SK-N-SH treated with all-trans-retinoic acid at 6 μM for 48 hours (cell line): ENCODE measurements at regions not wholly inside any gene's neighbourhood (a gene's known extent, or its start where the extent isn't known, plus 50 kb on each side); places are given as distances from the start of the nearest gene placed in this dataset.
"Not testable (repeated sequence)": the region's sequence is repeated elsewhere in the genome, so short reads cannot be mapped to it uniquely, and the experiment has no call there.

Source experiments
- OSR1 ChIP-seq: fragments of 250-450 bp; sonication (Bioruptor Pico); IDR thresholded peaks from 2 replicates; pipeline ENCODE4 v1.8.0; 2022; ENCODE audit warnings: moderate library complexity, mild to moderate bottlenecking, inconsistent platforms
- PPARA ChIP-seq: fragments of 250-450 bp; sonication (Bioruptor Pico); IDR thresholded peaks from 2 replicates; pipeline ENCODE4 v1.5.0; 2020; ENCODE audit warnings: mild to moderate bottlenecking, borderline replicate concordance
- TF ChIP-seq, protein P1 (sequence below): fragments of 250-450 bp; sonication (Bioruptor Pico); IDR thresholded peaks from 2 replicates; pipeline ENCODE4 v1.8.0; 2020; ENCODE audit warnings: mild to moderate bottlenecking, moderate library complexity, borderline replicate concordance
- TF ChIP-seq, protein P2 (sequence below): fragments of 250-450 bp; sonication (Bioruptor Pico); IDR thresholded peaks from 2 replicates; pipeline ENCODE4 v1.8.0; 2021; ENCODE audit warnings: low read depth, mild to moderate bottlenecking, moderate library complexity, borderline replicate concordance
- TF ChIP-seq, protein P3 (sequence below): fragments of 250-450 bp; sonication (Bioruptor Pico); IDR thresholded peaks from 2 replicates; pipeline ENCODE4 v1.5.1; 2020; ENCODE audit warnings: low read depth, mild to moderate bottlenecking, moderate library complexity

DNA sequence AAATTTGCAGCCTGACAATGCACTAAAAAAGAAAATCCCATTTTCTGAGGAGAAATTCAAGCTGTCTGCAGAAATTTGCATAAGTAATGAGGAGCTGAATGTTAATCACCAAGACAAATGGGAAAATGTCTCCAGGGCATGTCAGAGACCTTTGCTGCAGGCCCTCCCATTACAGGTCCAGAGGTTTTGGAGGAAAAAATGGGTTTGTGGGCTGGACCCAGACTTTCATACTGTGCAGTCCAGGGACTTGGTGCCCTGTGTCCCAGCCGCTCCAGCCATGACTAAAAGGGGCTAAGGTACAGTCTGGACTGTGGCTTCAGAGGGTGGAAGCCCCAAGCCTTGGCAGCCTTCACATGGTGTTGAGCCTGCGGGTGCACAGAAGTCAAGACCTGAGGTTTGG lies 209.8 kb upstream of the PRICKLE2 start:
- TF ChIP-seq, protein P1, sequence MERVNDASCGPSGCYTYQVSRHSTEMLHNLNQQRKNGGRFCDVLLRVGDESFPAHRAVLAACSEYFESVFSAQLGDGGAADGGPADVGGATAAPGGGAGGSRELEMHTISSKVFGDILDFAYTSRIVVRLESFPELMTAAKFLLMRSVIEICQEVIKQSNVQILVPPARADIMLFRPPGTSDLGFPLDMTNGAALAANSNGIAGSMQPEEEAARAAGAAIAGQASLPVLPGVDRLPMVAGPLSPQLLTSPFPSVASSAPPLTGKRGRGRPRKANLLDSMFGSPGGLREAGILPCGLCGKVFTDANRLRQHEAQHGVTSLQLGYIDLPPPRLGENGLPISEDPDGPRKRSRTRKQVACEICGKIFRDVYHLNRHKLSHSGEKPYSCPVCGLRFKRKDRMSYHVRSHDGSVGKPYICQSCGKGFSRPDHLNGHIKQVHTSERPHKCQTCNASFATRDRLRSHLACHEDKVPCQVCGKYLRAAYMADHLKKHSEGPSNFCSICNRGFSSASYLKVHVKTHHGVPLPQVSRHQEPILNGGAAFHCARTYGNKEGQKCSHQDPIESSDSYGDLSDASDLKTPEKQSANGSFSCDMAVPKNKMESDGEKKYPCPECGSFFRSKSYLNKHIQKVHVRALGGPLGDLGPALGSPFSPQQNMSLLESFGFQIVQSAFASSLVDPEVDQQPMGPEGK (CRISPR knock-in tag): not testable (repeated sequence)
- TF ChIP-seq, protein P2, sequence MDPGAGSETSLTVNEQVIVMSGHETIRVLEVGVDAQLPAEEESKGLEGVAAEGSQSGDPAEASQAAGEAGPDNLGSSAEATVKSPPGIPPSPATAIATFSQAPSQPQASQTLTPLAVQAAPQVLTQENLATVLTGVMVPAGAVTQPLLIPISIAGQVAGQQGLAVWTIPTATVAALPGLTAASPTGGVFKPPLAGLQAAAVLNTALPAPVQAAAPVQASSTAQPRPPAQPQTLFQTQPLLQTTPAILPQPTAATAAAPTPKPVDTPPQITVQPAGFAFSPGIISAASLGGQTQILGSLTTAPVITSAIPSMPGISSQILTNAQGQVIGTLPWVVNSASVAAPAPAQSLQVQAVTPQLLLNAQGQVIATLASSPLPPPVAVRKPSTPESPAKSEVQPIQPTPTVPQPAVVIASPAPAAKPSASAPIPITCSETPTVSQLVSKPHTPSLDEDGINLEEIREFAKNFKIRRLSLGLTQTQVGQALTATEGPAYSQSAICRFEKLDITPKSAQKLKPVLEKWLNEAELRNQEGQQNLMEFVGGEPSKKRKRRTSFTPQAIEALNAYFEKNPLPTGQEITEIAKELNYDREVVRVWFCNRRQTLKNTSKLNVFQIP (CRISPR knock-in tag): not testable (repeated sequence)
- TF ChIP-seq, protein P3, sequence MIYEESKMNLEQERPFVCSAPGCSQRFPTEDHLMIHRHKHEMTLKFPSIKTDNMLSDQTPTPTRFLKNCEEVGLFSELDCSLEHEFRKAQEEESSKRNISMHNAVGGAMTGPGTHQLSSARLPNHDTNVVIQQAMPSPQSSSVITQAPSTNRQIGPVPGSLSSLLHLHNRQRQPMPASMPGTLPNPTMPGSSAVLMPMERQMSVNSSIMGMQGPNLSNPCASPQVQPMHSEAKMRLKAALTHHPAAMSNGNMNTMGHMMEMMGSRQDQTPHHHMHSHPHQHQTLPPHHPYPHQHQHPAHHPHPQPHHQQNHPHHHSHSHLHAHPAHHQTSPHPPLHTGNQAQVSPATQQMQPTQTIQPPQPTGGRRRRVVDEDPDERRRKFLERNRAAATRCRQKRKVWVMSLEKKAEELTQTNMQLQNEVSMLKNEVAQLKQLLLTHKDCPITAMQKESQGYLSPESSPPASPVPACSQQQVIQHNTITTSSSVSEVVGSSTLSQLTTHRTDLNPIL (CRISPR knock-in tag): not testable (repeated sequence)
- TF ChIP-seq OSR1, PPARA: not testable (repeated sequence)
